ENCODE measurements at regions not wholly inside any gene's neighbourhood (a gene's known extent, or its start where the extent isn't known, plus 50 kb on each side); places are given as distances from the start of the nearest gene placed in this dataset.

DNA sequence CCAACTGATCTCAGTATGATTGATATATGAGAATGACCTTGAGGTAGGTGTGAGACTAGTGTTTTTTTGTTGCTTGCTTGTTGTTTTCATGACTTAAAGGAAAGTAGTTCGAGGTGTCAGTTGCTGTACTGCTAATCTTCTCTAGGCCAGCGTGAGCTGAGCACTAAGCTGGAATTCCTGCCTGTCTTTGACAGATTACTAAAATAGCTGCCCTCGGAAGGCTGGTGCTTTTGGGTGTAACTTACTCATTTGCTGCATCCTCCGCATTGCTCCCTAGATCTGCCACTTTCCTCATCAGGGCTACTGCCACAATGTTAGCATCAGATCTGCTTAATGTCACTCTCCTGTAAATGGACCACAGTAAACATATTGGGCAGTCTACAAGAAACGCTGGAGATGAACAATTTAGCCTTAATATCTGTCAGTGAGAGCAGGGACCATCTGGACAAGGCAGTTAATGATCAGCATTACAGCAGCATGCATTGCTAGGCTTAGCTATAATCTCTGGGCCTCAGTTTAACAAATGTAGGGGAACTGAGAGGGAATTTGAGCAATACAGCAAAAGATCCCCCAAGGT lies 106.6 kb upstream of the CDH6 start:
- BruUV-seq (replicated peaks): no TSS peak
- POLR2A ChIA-PET: no interaction called here

DNA sequence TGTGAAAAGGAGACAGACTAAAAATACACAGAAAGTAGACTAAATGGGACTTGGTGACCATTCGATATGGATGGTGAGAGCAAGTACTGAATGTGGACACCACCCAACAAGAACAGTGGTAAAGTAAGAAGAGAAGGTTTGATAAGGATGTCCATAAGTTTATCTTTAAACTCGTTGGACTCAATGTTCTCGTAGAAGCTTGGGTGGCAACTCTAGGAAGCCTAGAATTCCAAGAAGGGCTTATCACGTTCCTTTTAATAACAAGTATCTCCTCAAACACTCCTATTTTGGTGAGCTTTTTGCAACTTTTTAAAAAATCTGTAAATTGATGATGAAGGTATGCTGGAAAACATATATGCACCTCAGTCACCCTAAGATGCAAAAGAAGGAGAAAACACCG lies 108.6 kb upstream of the CDH6 start:
- TF ChIP-seq, protein P1, sequence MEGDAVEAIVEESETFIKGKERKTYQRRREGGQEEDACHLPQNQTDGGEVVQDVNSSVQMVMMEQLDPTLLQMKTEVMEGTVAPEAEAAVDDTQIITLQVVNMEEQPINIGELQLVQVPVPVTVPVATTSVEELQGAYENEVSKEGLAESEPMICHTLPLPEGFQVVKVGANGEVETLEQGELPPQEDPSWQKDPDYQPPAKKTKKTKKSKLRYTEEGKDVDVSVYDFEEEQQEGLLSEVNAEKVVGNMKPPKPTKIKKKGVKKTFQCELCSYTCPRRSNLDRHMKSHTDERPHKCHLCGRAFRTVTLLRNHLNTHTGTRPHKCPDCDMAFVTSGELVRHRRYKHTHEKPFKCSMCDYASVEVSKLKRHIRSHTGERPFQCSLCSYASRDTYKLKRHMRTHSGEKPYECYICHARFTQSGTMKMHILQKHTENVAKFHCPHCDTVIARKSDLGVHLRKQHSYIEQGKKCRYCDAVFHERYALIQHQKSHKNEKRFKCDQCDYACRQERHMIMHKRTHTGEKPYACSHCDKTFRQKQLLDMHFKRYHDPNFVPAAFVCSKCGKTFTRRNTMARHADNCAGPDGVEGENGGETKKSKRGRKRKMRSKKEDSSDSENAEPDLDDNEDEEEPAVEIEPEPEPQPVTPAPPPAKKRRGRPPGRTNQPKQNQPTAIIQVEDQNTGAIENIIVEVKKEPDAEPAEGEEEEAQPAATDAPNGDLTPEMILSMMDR (conservative IDR thresholded peaks at IDR 0.05; ENCODE audit: low read length): no peak
- no peak for TF ChIP-seq EZH2phosphoT487 (IDR thresholded peaks at IDR 0.05; ENCODE audit: borderline replicate concordance, low read depth, low read length)
- ChIA-PET POLR2A (no interaction called here), CTCF (ENCODE audit: unreplicated experiment) (no interaction called here)
- intact Hi-C loops (cut with micrococcal nuclease; ENCODE audit: unreplicated experiment): no loop called here
- H2AFZ ChIP-seq (ENCODE audit: low read length): no peak overlapping the region
- H3K4me1 ChIP-seq (ENCODE audit: insufficient read depth, low read length, poor library complexity, severe bottlenecking): no peaks in the 10 kb centered on the region
- no peak overlapping the region for H3K4me2 ChIP-seq (ENCODE audit: low read length)
- H4K20me1 ChIP-seq (ENCODE audit: insufficient read depth, low read length): no peaks in the 10 kb centered on the region
- H3K4me3 ChIP-seq (ENCODE audit: low read depth, low read length, poor library complexity, severe bottlenecking): no peak overlapping the region
- no TSS peak for BruUV-seq (replicated peaks)
- no peaks in the 10 kb centered on the region for H3K9me3 ChIP-seq (ENCODE audit: low read length)
- no peak for DNase-seq (ENCODE audit: low spot score)
- no peak overlapping the region for H3K27ac ChIP-seq (ENCODE audit: low read depth, low read length, poor library complexity, severe bottlenecking)
- no peaks in the 10 kb centered on the region for H3K9me2 ChIP-seq (ENCODE audit: insufficient read depth, low read length)
- H3K36me3 ChIP-seq (ENCODE audit: insufficient read depth, low read length): no peaks in the 10 kb centered on the region
- no peaks in the 10 kb centered on the region for H3K79me2 ChIP-seq (ENCODE audit: insufficient read depth, low read depth, low read length)

More for the DNA sequence above, 106.6 kb upstream of the CDH6 start:
- Histone ChIP-seq H3K9me2 (ENCODE audit: insufficient read depth, low read length) (no peaks in the 10 kb centered on the region), H3K4me1 (ENCODE audit: insufficient read depth, low read length, poor library complexity, severe bottlenecking) (no peaks in the 10 kb centered on the region), H3K27ac (ENCODE audit: low read depth, low read length, poor library complexity, severe bottlenecking) (no peak overlapping the region), H3K4me3 (ENCODE audit: low read depth, low read length, poor library complexity, severe bottlenecking) (no peak overlapping the region), H3K36me3 (ENCODE audit: insufficient read depth, low read length) (no peaks in the 10 kb centered on the region), H3K4me2 (ENCODE audit: low read length) (no peak overlapping the region), H4K20me1 (ENCODE audit: insufficient read depth, low read length) (no peaks in the 10 kb centered on the region), H3K9me3 (ENCODE audit: low read length) (no peaks in the 10 kb centered on the region), H2AFZ (ENCODE audit: low read length) (no peak overlapping the region), H3K79me2 (ENCODE audit: insufficient read depth, low read depth, low read length) (no peaks in the 10 kb centered on the region)
- DNase-seq (ENCODE audit: low spot score): no peak
- intact Hi-C loops (cut with micrococcal nuclease; ENCODE audit: unreplicated experiment): no loop called here
- CTCF ChIA-PET (ENCODE audit: unreplicated experiment): no interaction called here
- no peak for TF ChIP-seq EZH2phosphoT487 (IDR thresholded peaks at IDR 0.05; ENCODE audit: borderline replicate concordance, low read depth, low read length)
- TF ChIP-seq, protein P1 (conservative IDR thresholded peaks at IDR 0.05; ENCODE audit: low read length): no peak

DNA sequence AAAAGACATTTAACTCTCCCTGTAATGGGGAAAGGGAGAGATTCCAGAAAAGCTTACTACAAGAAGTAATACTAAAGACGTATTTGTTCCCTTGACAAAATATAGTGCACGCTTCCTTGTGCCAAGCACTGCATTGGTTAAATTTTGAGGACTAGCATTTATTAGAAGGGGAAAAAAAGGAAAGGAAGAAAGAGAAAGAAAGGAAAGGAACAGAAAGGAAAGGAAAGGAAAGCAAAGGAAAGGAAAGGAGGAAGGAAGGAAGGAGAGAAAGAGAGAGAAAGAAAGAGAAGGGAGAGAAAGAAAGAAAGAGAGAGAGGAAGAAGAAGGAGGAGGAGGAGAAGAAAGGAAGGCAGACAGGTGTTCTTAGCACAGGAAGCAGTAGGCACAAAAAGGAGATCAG lies 110.1 kb upstream of the CDH6 start:
- Histone ChIP-seq H3K4me3 (ENCODE audit: low read depth, low read length, poor library complexity, severe bottlenecking) (no peak overlapping the region), H2AFZ (ENCODE audit: low read length) (no peak overlapping the region), H3K27ac (ENCODE audit: low read depth, low read length, poor library complexity, severe bottlenecking) (no peak overlapping the region), H3K79me2 (ENCODE audit: insufficient read depth, low read depth, low read length) (no peaks in the 10 kb centered on the region), H3K36me3 (ENCODE audit: insufficient read depth, low read length) (no peaks in the 10 kb centered on the region), H3K4me2 (ENCODE audit: low read length) (no peak overlapping the region), H3K4me1 (ENCODE audit: insufficient read depth, low read length, poor library complexity, severe bottlenecking) (no peaks in the 10 kb centered on the region), H4K20me1 (ENCODE audit: insufficient read depth, low read length) (no peaks in the 10 kb centered on the region), H3K9me3 (ENCODE audit: low read length) (no peaks in the 10 kb centered on the region), H3K9me2 (ENCODE audit: insufficient read depth, low read length) (no peaks in the 10 kb centered on the region)
- ChIA-PET CTCF (ENCODE audit: unreplicated experiment) (no interaction called here), POLR2A (no interaction called here)
- no peak for TF ChIP-seq EZH2phosphoT487 (IDR thresholded peaks at IDR 0.05; ENCODE audit: borderline replicate concordance, low read depth, low read length)
- TF ChIP-seq, protein P1 (conservative IDR thresholded peaks at IDR 0.05; ENCODE audit: low read length): no peak
- no TSS peak for BruUV-seq (replicated peaks)
- intact Hi-C loops (cut with micrococcal nuclease; ENCODE audit: unreplicated experiment): no loop called here
- DNase-seq (ENCODE audit: low spot score): no peak

Measured in OCI-LY7 (cell line).